ENCODE measurements at regions not wholly inside any gene's neighbourhood (a gene's known extent, or its start where the extent isn't known, plus 50 kb on each side); places are given as distances from the start of the nearest gene placed in this dataset. TPM values are rescaled to one million over a fixed set of nuclear protein-coding genes. Genes with fewer than 3 reads are reported as not detected.

Small RNAs in the stretch of these regions (small RNA-seq; reads per million reads assigned to genes)
- gene RNU6-954P (not detected), gene ZNF114P1 (not detected)

Data from fibroblast of villous mesenchyme (primary cell).